D721Med (cell line): ENCODE measurements at regions not wholly inside any gene's neighbourhood (a gene's known extent, or its start where the extent isn't known, plus 50 kb on each side); places are given as distances from the start of the nearest gene placed in this dataset.

Source experiments
- DNase-seq: peaks from one replicate; pipeline ENCODE4 v3.0.0; 2011; ENCODE audit warnings: low spot score; ENCODE audit not compliant: insufficient read length
- FAIRE-seq: peaks from 2 replicates; lab custom pipeline; 2011; peaks lifted over from hg19 to GRCh38; lab: Jason Lieb, UNC
- TF ChIP-seq, protein P1 (sequence below): IDR thresholded peaks from 2 replicates; pipeline ENCODE4 v1.5.1; 2012; ENCODE audit warnings: mild to moderate bottlenecking, control low read depth; ENCODE audit not compliant: insufficient read depth; ENCODE audit errors: missing control alignments

DNA sequence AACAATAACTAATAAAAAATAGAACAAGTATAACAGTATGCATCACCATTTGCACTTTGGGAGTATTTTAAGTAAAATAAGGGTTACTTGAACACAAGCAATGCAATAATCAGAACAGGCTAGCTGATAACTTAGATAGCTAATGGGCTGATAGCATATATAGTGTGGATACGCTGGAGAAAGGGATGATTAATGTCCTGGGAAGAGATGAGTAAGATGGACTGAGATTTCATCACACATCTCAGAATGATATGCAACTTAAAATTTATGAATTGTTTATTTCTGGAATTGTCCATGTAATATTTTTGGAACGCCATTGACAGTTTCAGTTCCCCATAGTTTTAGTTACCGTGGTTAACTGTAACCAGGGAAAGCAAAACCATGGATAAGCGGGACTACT, 173.6 kb downstream of the ISL1 start:
- TF ChIP-seq, protein P1, sequence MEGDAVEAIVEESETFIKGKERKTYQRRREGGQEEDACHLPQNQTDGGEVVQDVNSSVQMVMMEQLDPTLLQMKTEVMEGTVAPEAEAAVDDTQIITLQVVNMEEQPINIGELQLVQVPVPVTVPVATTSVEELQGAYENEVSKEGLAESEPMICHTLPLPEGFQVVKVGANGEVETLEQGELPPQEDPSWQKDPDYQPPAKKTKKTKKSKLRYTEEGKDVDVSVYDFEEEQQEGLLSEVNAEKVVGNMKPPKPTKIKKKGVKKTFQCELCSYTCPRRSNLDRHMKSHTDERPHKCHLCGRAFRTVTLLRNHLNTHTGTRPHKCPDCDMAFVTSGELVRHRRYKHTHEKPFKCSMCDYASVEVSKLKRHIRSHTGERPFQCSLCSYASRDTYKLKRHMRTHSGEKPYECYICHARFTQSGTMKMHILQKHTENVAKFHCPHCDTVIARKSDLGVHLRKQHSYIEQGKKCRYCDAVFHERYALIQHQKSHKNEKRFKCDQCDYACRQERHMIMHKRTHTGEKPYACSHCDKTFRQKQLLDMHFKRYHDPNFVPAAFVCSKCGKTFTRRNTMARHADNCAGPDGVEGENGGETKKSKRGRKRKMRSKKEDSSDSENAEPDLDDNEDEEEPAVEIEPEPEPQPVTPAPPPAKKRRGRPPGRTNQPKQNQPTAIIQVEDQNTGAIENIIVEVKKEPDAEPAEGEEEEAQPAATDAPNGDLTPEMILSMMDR = no peak
- DNase-seq (no peak), FAIRE-seq (no peak)

DNA sequence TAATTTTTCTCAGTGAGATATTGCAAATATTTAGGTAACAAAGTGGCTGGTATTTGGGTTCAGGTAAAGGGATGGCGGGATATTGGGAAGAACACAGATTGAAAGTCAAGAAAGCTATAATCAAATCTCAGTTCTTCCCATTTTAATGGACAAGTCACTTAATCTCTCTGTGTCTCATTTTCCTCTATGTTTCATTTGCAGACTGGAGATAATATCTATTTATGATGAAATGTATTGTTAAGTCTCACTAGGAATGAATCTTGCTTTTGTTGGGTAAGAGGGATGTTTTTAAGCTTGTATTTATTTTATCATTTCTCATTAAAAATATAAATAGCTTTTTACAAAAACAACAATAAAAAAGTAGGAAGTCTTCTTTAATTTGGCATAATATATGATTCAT, 175.4 kb downstream of the ISL1 start:
- no peak for DNase-seq
- TF ChIP-seq, protein P1 = no peak
- no peak for FAIRE-seq

DNA sequence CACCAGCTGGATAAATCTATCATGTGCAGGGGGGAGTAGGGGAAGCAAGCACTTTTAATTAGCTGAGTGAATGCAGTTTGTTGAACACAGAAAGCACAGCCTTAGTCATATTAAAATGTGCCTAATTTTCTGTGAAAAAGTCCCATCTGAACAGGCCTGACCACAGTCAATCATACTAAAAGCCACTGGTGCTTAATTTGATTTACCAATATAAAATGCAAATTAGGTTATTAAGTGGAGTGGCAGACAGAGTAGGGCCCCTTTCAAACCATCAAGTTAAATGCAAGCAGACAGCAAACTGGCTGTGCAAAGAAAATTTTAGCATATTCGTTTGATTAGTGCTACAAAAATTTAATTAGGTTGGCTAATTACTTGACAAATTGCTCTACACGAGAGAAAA, 176.1 kb downstream of the ISL1 start:
- no peak for FAIRE-seq
- TF ChIP-seq, protein P1 = no peak
- no peak for DNase-seq

DNA sequence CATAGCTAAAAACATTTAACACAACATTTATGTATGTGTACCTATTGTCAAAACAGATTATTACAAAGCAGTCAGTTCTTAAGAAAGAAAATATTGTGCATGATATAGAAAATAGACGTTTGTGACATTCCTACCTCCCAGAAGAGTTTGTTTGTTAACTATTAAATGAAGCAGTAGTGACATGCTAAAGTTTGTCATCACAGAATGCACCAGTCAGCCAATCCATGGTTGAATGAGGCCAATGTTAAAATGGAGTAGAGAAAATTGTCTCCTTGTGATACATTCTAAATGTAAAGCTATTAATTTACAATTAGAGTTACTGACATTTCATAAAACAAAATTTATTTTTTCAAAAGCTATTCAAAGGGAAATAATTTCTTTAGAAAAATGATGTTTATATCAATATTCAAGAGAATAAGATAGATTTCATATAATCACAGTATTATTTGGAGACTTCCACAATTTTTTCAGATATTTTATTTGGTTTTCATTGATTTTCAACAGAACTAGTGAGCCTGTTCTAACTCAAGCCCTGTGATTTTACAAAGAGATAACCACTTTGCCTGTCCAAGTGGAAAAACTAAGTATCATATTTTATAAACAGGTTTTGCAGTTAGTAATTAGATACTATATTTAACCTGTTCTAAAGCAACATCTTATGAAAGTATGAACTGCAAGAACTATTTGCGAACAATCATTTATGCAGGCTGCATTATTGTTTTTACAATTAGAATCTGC, 176.8 kb downstream of the ISL1 start:
- FAIRE-seq (no peak), DNase-seq (no peak)
- TF ChIP-seq, protein P1 = no peak

DNA sequence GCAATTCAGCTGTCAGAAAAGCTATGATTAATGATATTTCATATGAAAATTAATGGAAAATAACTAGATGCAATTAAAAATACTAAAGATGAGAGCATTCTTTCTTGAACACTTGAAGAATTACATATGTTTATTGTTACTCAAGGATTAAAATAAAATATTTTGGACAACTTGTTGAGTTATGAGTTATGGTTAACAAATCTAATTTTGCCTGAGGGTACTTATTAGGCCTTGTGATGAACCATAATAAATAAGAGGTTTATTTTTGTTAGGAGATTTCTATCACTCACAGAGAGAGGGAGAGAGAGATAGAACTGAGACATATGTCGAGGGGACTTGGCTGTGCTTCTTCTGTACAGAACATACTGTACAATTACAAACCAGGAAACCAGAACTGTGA, 183.7 kb downstream of the ISL1 start:
- DNase-seq (no peak), FAIRE-seq (no peak)
- TF ChIP-seq, protein P1 = no peak

DNA sequence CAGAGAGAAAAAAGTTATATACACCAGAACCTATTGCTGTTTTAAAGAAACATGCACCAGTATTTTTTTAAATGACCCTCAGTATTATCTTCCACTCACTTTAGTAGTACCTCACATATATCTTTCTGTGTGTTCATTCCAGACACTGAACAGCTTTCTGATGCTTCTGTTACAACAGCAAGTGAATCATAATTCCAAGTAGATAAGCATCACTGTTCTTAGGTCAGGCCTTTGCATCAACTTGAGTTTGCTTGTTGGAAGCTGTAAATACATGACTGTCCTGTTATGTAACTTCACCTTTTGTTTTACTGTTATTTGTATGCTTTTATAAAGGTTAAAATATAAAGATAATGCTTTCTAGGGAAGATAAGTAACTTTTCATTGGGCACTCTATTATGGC, 184.4 kb downstream of the ISL1 start:
- no peak for FAIRE-seq
- no peak for DNase-seq

DNA sequence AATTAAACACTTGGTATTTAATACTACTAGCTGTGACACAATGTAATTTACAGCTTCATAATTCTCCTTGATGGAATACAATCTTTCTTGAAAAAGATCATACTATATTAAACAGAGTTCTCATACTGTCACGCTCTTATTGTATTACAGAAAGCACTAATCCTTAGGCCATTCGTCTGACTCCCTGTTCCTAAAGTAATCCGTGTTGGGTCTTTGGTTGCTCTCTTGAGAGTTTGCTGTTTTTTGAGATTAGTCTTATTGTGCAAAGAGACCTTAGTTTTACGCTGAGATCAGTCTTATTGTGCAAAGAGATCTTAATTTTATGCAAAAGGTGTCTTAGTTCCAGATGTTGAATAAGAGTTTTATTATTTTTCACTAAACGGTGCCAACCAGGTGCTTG, 190.6 kb downstream of the ISL1 start:
- DNase-seq = no peak
- TF ChIP-seq, protein P1 = no peak
- FAIRE-seq = peak; percentile 85

More for the DNA sequence above, 184.4 kb downstream of the ISL1 start:
- TF ChIP-seq, protein P1 = no peak
